Panc1 (cell line): ENCODE measurements at regions not wholly inside any gene's neighbourhood (a gene's known extent, or its start where the extent isn't known, plus 50 kb on each side); places are given as distances from the start of the nearest gene placed in this dataset.

Experiments
- ATAC-seq: fragments of 200-7000 bp; cut with Tn5 transposase; 2 replicates; pipeline ENCODE4 v1.9.1; 2020; ENCODE audit warnings: mild to moderate bottlenecking, moderate library complexity
- BruUV-seq: library from RNA; stranded (reverse); fragments of 400-500 nt; replicated peaks from 2 replicates; lab custom pipeline; 2021; lab: Mats Ljungman, UMichigan
- CTCF ChIA-PET: fragments of 300-600 bp; sonication (Branson Sonifier 250); formaldehyde crosslinking; loops from one replicate; lab custom pipeline; 2022; ENCODE audit warnings: antibody characterized with exemption; lab: Charles Lee
- POLR2A ChIA-PET: fragments of 300-600 bp; sonication (Branson Sonifier 250); formaldehyde crosslinking; loops from one replicate; lab custom pipeline; 2022; ENCODE audit warnings: antibody characterized with exemption; lab: Charles Lee
- DNase-seq: peaks from one replicate; pipeline ENCODE4 v3.0.0-alpha.2; 2010; ENCODE audit warnings: low read depth, low spot score
- H3K27ac ChIP-seq: 2 replicates; pipeline ENCODE4 v1.5.1; 2011; ENCODE audit warnings: mild to moderate bottlenecking, low read length, inconsistent platforms
- H3K27me3 ChIP-seq: fragments of 200-500 bp; sonication (Bioruptor generic); 2 replicates; pipeline ENCODE4 v1.6.0; 2014; ENCODE audit warnings: low read length, inconsistent platforms; ENCODE audit not compliant: control insufficient read depth, insufficient read depth
- H3K36me3 ChIP-seq: fragments of 200-500 bp; sonication (Bioruptor generic); 2 replicates; pipeline ENCODE4 v1.5.1; 2014; ENCODE audit warnings: inconsistent platforms, mild to moderate bottlenecking, low read length, moderate library complexity; ENCODE audit not compliant: control insufficient read depth, insufficient read depth
- H3K4me1 ChIP-seq: 2 replicates; pipeline ENCODE4 v1.5.1; 2011; ENCODE audit warnings: inconsistent platforms, mild to moderate bottlenecking, low read length, moderate library complexity; ENCODE audit not compliant: control insufficient read depth, insufficient read depth
- H3K4me3 ChIP-seq, 2 experiments: 2 replicates each; pipeline ENCODE4 v1.5.1; 2011 to 2012; ENCODE audit warnings: low read depth in 2 of 2, low read length in 2 of 2, mild to moderate bottlenecking in 2 of 2, inconsistent platforms in 1 of 2, moderate library complexity in 1 of 2
- H3K9me3 ChIP-seq: fragments of 200-500 bp; sonication (Bioruptor generic); 2 replicates; pipeline ENCODE4 v1.5.1; 2014; ENCODE audit warnings: low read depth, mild to moderate bottlenecking, inconsistent platforms, low read length, moderate library complexity; ENCODE audit not compliant: control insufficient read depth, insufficient read depth
- POLR2AphosphoS5 ChIP-seq: IDR thresholded peaks from 2 replicates; pipeline ENCODE4 v1.6.1; 2012; ENCODE audit warnings: mild to moderate bottlenecking, low read depth, low read length, moderate library complexity
- SIN3A ChIP-seq: IDR thresholded peaks from 2 replicates; pipeline ENCODE4 v1.6.1; 2012; ENCODE audit warnings: low read depth, mild to moderate bottlenecking, low read length, moderate library complexity, borderline replicate concordance; ENCODE audit not compliant: insufficient read depth
- TCF7L2 ChIP-seq: IDR thresholded peaks from 2 replicates; pipeline ENCODE4 v1.6.1; 2011; ENCODE audit warnings: mild to moderate bottlenecking, low read depth, low read length, inconsistent platforms
- in situ Hi-C: cut with HindIII; loops from 2 replicates; pipeline ENCODE4 v1.10.0; 2016; ENCODE audit warnings: low sequenced_read_pairs, low pct_unique_long_range_greater_than_20kb
- intact Hi-C: fragments of 100-400 bp; cut with micrococcal nuclease; formaldehyde crosslinking; loops from one replicate; pipeline ENCODE4 v1.10.0; 2022; ENCODE audit not compliant: unreplicated experiment
- TF ChIP-seq, protein P1 (sequence below), 2 experiments: IDR thresholded peaks; 2 replicates each; pipeline ENCODE4 v1.6.1; 2011 to 2012; ENCODE audit warnings: low read depth in 2 of 2, control low read depth in 1 of 2, low read length in 1 of 2, mild to moderate bottlenecking in 1 of 2, moderate library complexity in 1 of 2; ENCODE audit not compliant: insufficient read depth in 1 of 2
- TF ChIP-seq, protein P2 (sequence below): fragments of 450-650 bp; IDR thresholded peaks from 2 replicates; pipeline ENCODE4 v1.5.1; 2017; ENCODE audit warnings: mild to moderate bottlenecking

DNA sequence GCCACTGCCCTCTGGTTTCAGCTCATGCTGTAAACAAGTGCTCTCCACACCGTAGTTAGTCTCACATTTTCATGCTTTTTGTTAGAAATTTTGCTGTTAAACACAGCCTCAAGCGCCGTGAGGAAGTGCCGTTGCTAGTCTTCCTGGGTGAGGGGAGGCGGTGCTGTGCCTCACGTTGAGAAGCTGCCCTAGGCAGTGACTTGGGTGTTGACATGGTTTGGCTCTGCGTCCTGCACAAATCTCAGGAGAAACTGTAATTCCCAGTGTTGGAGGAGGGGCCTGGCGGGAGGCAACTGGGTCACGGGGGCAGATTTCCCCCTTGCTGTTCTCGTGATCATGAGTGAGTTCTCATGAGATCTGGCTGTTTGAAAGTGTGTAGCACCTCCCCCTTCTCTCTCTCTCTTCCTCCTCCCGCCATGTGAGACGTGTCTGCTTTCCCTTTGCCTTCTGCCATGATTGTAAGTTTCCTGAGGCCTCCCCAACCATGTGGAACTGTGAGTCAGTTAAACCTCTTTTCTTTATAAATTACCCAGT, 95.8 kb downstream of the ERMARD start:
- CTCF ChIA-PET = no interaction called here
- no TSS peak for BruUV-seq
- POLR2A ChIA-PET = no interaction called here
- in situ Hi-C loops (no loop called here), intact Hi-C loops (no loop called here)
- Histone ChIP-seq H3K27ac (no peak overlapping the region), H3K27me3 (peaks cover 14% of the 10 kb centered on the region), H3K36me3 (no peaks in the 10 kb centered on the region), H3K4me3 (no peak overlapping the region), H3K4me1 (no peaks in the 10 kb centered on the region), H3K9me3 (no peaks in the 10 kb centered on the region)
- DNase-seq (no peak), ATAC-seq (no peak)
- no peak for TF ChIP-seq POLR2AphosphoS5
- TF ChIP-seq TCF7L2 = no peak
- TF ChIP-seq, protein P1, sequence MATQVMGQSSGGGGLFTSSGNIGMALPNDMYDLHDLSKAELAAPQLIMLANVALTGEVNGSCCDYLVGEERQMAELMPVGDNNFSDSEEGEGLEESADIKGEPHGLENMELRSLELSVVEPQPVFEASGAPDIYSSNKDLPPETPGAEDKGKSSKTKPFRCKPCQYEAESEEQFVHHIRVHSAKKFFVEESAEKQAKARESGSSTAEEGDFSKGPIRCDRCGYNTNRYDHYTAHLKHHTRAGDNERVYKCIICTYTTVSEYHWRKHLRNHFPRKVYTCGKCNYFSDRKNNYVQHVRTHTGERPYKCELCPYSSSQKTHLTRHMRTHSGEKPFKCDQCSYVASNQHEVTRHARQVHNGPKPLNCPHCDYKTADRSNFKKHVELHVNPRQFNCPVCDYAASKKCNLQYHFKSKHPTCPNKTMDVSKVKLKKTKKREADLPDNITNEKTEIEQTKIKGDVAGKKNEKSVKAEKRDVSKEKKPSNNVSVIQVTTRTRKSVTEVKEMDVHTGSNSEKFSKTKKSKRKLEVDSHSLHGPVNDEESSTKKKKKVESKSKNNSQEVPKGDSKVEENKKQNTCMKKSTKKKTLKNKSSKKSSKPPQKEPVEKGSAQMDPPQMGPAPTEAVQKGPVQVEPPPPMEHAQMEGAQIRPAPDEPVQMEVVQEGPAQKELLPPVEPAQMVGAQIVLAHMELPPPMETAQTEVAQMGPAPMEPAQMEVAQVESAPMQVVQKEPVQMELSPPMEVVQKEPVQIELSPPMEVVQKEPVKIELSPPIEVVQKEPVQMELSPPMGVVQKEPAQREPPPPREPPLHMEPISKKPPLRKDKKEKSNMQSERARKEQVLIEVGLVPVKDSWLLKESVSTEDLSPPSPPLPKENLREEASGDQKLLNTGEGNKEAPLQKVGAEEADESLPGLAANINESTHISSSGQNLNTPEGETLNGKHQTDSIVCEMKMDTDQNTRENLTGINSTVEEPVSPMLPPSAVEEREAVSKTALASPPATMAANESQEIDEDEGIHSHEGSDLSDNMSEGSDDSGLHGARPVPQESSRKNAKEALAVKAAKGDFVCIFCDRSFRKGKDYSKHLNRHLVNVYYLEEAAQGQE (IDR thresholded peaks at IDR 0.05; ENCODE audit: insufficient read depth in 1 of 2, low read depth in 2 of 2, low read length in 1 of 2) = no peak
- TF ChIP-seq, protein P2, sequence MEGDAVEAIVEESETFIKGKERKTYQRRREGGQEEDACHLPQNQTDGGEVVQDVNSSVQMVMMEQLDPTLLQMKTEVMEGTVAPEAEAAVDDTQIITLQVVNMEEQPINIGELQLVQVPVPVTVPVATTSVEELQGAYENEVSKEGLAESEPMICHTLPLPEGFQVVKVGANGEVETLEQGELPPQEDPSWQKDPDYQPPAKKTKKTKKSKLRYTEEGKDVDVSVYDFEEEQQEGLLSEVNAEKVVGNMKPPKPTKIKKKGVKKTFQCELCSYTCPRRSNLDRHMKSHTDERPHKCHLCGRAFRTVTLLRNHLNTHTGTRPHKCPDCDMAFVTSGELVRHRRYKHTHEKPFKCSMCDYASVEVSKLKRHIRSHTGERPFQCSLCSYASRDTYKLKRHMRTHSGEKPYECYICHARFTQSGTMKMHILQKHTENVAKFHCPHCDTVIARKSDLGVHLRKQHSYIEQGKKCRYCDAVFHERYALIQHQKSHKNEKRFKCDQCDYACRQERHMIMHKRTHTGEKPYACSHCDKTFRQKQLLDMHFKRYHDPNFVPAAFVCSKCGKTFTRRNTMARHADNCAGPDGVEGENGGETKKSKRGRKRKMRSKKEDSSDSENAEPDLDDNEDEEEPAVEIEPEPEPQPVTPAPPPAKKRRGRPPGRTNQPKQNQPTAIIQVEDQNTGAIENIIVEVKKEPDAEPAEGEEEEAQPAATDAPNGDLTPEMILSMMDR = no peak
- TF ChIP-seq SIN3A = no peak

DNA sequence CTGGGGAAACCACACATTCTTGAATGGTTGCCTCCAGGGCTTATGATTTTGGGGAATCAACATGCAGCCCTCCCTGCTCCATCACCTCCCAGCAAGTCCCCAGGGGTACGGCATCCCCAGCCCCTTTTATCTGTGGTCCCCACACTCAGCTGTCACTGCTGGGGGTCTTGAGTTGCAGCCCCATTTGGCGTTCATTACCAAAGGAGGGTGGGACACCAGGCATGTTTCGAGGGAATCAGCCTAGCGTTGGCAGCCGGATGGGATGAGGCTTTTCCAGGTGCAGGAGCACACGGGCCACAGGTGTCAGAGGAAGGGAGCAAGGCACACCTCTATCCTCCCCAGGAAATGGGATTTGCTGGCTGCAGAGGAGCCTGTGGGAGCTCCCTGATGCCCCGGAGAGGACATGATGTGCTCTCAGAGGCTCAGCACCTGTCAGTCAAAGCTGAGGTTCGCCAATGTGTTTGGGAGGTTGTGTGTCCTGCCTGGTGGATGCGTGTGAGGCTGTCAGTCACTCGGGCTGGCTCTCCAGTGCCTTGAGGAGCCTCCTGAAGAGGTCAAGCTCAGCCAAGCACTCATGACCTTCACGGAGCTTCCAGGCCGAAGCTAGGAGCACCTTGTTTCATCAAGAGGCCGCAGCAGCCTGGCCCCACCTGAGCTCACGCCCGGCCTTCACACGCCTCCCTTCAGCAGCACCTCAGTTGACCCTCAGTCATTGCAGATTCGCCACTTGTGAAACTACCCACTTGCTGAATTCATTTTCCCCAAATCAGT, 95.0 kb downstream of the ERMARD start:
- Histone ChIP-seq H3K4me3 (no peak overlapping the region), H3K4me1 (no peaks in the 10 kb centered on the region), H3K36me3 (no peaks in the 10 kb centered on the region), H3K27ac (no peak overlapping the region), H3K9me3 (no peaks in the 10 kb centered on the region), H3K27me3 (peaks cover 14% of the 10 kb centered on the region)
- TF ChIP-seq, protein P1 (IDR thresholded peaks at IDR 0.05; ENCODE audit: insufficient read depth in 1 of 2, low read depth in 2 of 2, low read length in 1 of 2) = no peak
- TF ChIP-seq TCF7L2 (no peak), POLR2AphosphoS5 (no peak), SIN3A (no peak)
- TF ChIP-seq, protein P2 = no peak
- BruUV-seq = no TSS peak
- in situ Hi-C loops (no loop called here), intact Hi-C loops (no loop called here)
- POLR2A ChIA-PET = no interaction called here
- ATAC-seq (no peak), DNase-seq (no peak)
- CTCF ChIA-PET = no interaction called here
